ENCODE measurements at regions not wholly inside any gene's neighbourhood (a gene's known extent, or its start where the extent isn't known, plus 50 kb on each side); places are given as distances from the start of the nearest gene placed in this dataset.

DNA sequence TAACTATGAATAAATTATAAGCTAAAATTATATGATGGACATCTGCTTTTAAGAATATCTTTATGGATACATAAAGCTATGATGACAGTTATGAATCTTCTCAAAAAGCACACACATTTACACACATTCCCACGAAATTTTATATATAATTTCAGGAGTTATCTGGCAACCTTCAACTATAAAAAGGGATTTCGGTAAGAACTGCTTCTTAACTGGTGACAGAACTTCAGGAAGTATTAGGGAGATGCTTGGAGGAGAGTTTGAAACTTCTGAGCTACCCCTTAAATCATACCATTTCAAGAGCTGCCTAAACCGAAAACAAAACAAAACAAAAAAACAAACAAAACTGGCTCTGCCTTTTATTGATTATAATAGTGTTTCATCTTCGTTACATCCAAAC is 399.4 kb downstream of the ZEB2 start:
- Histone ChIP-seq H4K20me1 (ENCODE audit: control insufficient read depth, insufficient read depth, low read length, poor library complexity, severe bottlenecking) (no peaks in the 10 kb centered on the region), H3K9me3 (ENCODE audit: control extremely low read depth in 1 of 3, control insufficient read depth in 2 of 3, insufficient read depth in 1 of 3, low read length in 2 of 3) (no peaks in the 10 kb centered on the region), H2AFZ (ENCODE audit: insufficient read depth, low read depth, low read length, poor library complexity, severe bottlenecking) (no peak overlapping the region), H3K27ac (ENCODE audit: low read length in 2 of 2) (no peak overlapping the region), H3K4me2 (replicated peaks; ENCODE audit: low read depth, low read length, poor library complexity, severe bottlenecking) (no peak overlapping the region), H3K36me3 (replicated peaks in 1 of 2; ENCODE audit: control extremely low read depth in 1 of 2, control insufficient read depth in 1 of 2, extremely low read depth in 1 of 2, insufficient read depth in 2 of 2, low read length in 1 of 2) (peaks cover 0 to 1% of the 10 kb centered on the region in 2 experiments), H3K79me2 (ENCODE audit: control insufficient read depth, insufficient read depth, low read length) (no peaks in the 10 kb centered on the region), H3K4me1 (ENCODE audit: control insufficient read depth in 2 of 2, insufficient read depth in 2 of 2, low read length in 2 of 2) (no peaks in the 10 kb centered on the region), H3K4me3 (ENCODE audit: control extremely low read depth in 1 of 5, extremely low read depth in 1 of 5, insufficient read depth in 1 of 5, low read depth in 2 of 5, low read length in 4 of 5) (no peak overlapping the region), H3K9ac (ENCODE audit: low read length) (no peak overlapping the region), H3K27me3 (replicated peaks in 1 of 4; ENCODE audit: control extremely low read depth in 1 of 4, control insufficient read depth in 3 of 4, insufficient read depth in 4 of 4, low read length in 3 of 4) (no peaks in the 10 kb centered on the region)
- CTCF ChIA-PET: no interaction called here
- intact Hi-C loops (cut with micrococcal nuclease): no loop called here
- Mint-ChIP-seq H3K27ac (no peak overlapping the region), H3K9me3 (ENCODE audit: insufficient read depth) (peaks cover 2% of the 10 kb centered on the region), H3K4me3 (no peak overlapping the region), H3K4me1 (no peaks in the 10 kb centered on the region), H3K27me3 (no peaks in the 10 kb centered on the region)
- ATAC-seq (ENCODE audit: low read depth) (no peak), DNase-seq (no peak)
- TF ChIP-seq EZH2 (IDR thresholded peaks at IDR 0.05; ENCODE audit: borderline replicate concordance, insufficient read depth, low read depth, low read length, poor library complexity, severe bottlenecking): no peak
- TF ChIP-seq, protein P1, sequence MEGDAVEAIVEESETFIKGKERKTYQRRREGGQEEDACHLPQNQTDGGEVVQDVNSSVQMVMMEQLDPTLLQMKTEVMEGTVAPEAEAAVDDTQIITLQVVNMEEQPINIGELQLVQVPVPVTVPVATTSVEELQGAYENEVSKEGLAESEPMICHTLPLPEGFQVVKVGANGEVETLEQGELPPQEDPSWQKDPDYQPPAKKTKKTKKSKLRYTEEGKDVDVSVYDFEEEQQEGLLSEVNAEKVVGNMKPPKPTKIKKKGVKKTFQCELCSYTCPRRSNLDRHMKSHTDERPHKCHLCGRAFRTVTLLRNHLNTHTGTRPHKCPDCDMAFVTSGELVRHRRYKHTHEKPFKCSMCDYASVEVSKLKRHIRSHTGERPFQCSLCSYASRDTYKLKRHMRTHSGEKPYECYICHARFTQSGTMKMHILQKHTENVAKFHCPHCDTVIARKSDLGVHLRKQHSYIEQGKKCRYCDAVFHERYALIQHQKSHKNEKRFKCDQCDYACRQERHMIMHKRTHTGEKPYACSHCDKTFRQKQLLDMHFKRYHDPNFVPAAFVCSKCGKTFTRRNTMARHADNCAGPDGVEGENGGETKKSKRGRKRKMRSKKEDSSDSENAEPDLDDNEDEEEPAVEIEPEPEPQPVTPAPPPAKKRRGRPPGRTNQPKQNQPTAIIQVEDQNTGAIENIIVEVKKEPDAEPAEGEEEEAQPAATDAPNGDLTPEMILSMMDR (IDR thresholded peaks at IDR 0.05): no peak
- POLR2A ChIA-PET: no interaction called here
- no CpG with 5 or more reads among the region's 4 CpGs for WGBS (ENCODE audit: insufficient coverage)

DNA sequence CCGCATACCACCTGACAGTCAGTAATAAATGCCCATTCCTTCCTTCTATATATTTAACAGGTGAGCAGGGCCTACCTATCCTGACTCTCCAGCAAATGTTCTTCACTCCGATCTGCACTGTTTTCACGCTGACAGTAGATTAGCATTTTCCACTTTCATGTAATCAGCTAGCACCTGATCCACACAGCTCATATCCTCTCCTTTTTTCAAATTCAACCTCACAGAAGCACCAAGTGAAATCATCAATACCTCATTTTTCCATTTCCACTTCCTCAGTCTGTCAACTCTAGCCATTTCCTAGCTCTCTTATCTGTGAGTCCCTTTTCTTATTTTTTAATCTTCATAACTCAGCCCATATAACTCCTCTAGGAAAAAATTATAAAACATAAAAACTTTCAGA is 402.8 kb downstream of the ZEB2 start:
- DNase-seq: no peak
- ChIA-PET CTCF (no interaction called here), POLR2A (no interaction called here)
- Mint-ChIP-seq H3K9me3 (ENCODE audit: insufficient read depth) (peaks cover 4% of the 10 kb centered on the region), H3K27ac (no peak overlapping the region), H3K4me1 (no peaks in the 10 kb centered on the region), H3K4me3 (no peak overlapping the region), H3K27me3 (no peaks in the 10 kb centered on the region)
- H3K9ac ChIP-seq (ENCODE audit: low read length): no peak overlapping the region
- no peak overlapping the region for H3K27ac ChIP-seq (ENCODE audit: low read length in 2 of 2)
- no peaks in the 10 kb centered on the region for H3K27me3 ChIP-seq (replicated peaks in 1 of 4; ENCODE audit: control extremely low read depth in 1 of 4, control insufficient read depth in 3 of 4, insufficient read depth in 4 of 4, low read length in 3 of 4)
- WGBS (ENCODE audit: insufficient coverage): 100% methylated on average over 2 of the region's 3 CpGs
- no peaks in the 10 kb centered on the region for H3K4me1 ChIP-seq (ENCODE audit: control insufficient read depth in 2 of 2, insufficient read depth in 2 of 2, low read length in 2 of 2)
- H3K4me3 ChIP-seq (ENCODE audit: control extremely low read depth in 1 of 5, extremely low read depth in 1 of 5, insufficient read depth in 1 of 5, low read depth in 2 of 5, low read length in 4 of 5): no peak overlapping the region
- H4K20me1 ChIP-seq (ENCODE audit: control insufficient read depth, insufficient read depth, low read length, poor library complexity, severe bottlenecking): no peaks in the 10 kb centered on the region
- intact Hi-C loops (cut with micrococcal nuclease): no loop called here
- TF ChIP-seq EZH2 (IDR thresholded peaks at IDR 0.05; ENCODE audit: borderline replicate concordance, insufficient read depth, low read depth, low read length, poor library complexity, severe bottlenecking): no peak
- TF ChIP-seq, protein P1 (IDR thresholded peaks at IDR 0.05): no peak
- ATAC-seq (ENCODE audit: low read depth): no peak
- H3K9me3 ChIP-seq (ENCODE audit: control extremely low read depth in 1 of 3, control insufficient read depth in 2 of 3, insufficient read depth in 1 of 3, low read length in 2 of 3): no peaks in the 10 kb centered on the region
- no peaks in the 10 kb centered on the region for H3K79me2 ChIP-seq (ENCODE audit: control insufficient read depth, insufficient read depth, low read length)
- no peaks in the 10 kb centered on the region for H3K36me3 ChIP-seq (replicated peaks in 1 of 2; ENCODE audit: control extremely low read depth in 1 of 2, control insufficient read depth in 1 of 2, extremely low read depth in 1 of 2, insufficient read depth in 2 of 2, low read length in 1 of 2)
- H2AFZ ChIP-seq (ENCODE audit: insufficient read depth, low read depth, low read length, poor library complexity, severe bottlenecking): no peak overlapping the region
- H3K4me2 ChIP-seq (replicated peaks; ENCODE audit: low read depth, low read length, poor library complexity, severe bottlenecking): no peak overlapping the region
